HEK293 (cell line): ENCODE measurements at regions not wholly inside any gene's neighbourhood (a gene's known extent, or its start where the extent isn't known, plus 50 kb on each side); places are given as distances from the start of the nearest gene placed in this dataset.
A peak's percentile ranks its signal among the peaks of the same experiment; 100 is the strongest.

Experiments used
- CTCF ChIA-PET: fragments of 350-600 bp; formaldehyde crosslinking; extraction: SDS; loops from one replicate; lab custom pipeline; 2021; ENCODE audit warnings: antibody characterized with exemption; lab: Yijun Ruan, JAX
- POLR2A ChIA-PET: fragments of 300-600 bp; formaldehyde crosslinking; extraction: SDS; loops from one replicate; lab custom pipeline; 2020; ENCODE audit warnings: antibody characterized with exemption, inconsistent platforms; lab: Yijun Ruan, JAX
- H3K27ac ChIP-seq: fragments of 200-500 bp; sonication (Bioruptor generic); 2 replicates; pipeline ENCODE4 v1.5.1; 2014; ENCODE audit warnings: low read depth, low read length, control low read depth, inconsistent platforms; ENCODE audit errors: extremely low read depth
- H3K36me3 ChIP-seq, 2 experiments: fragments of 200-500 bp in 1 of 2; sonication (Bioruptor generic) in 1 of 2; 1 replicate in 1 of 2; 2 replicates in 1 of 2; pipeline ENCODE4 v1.5.1; 2014 to 2017; ENCODE audit warnings: inconsistent platforms in 2 of 2, low read length in 2 of 2; ENCODE audit not compliant: control insufficient read depth in 2 of 2, insufficient read depth in 1 of 2
- H3K4me1 ChIP-seq: fragments of 200-500 bp; sonication (Bioruptor generic); 2 replicates; pipeline ENCODE4 v1.5.1; 2014; ENCODE audit warnings: mild to moderate bottlenecking, low read length, inconsistent platforms; ENCODE audit not compliant: control insufficient read depth, insufficient read depth
- H3K4me3 ChIP-seq: 2 replicates; pipeline ENCODE4 v1.5.1; 2011; ENCODE audit warnings: low read depth, mild to moderate bottlenecking, control low read depth, low read length, moderate library complexity
- H3K9me3 ChIP-seq: fragments of 200-500 bp; sonication (Bioruptor generic); 2 replicates; pipeline ENCODE4 v1.5.1; 2014; ENCODE audit warnings: low read depth, low read length, inconsistent platforms; ENCODE audit not compliant: control insufficient read depth, insufficient read depth
- BCL11A ChIP-seq: fragments of 450-650 bp; formaldehyde crosslinking; IDR thresholded peaks from 2 replicates; pipeline ENCODE4 v1.5.1; 2016; ENCODE audit warnings: low read depth, missing biosample characterization, missing genetic modification characterization
- CTCF ChIP-seq: fragments of 450-650 bp; formaldehyde crosslinking; IDR thresholded peaks from 2 replicates; pipeline ENCODE4 v1.5.1; 2016; ENCODE audit warnings: missing biosample characterization, missing genetic modification characterization
- PATZ1 ChIP-seq: fragments of 450-650 bp; formaldehyde crosslinking; IDR thresholded peaks from 2 replicates; pipeline ENCODE4 v1.5.1; 2016; ENCODE audit warnings: missing biosample characterization, missing genetic modification characterization
- PBX3 ChIP-seq: sonication (generic); formaldehyde crosslinking; IDR thresholded peaks from 2 replicates; pipeline ENCODE4 v1.8.1; 2022; ENCODE audit warnings: mild to moderate bottlenecking, moderate library complexity, missing genetic modification reagents
- PRDM2 ChIP-seq: fragments of 450-650 bp; formaldehyde crosslinking; IDR thresholded peaks from 2 replicates; pipeline ENCODE4 v1.5.1; 2016; ENCODE audit warnings: missing biosample characterization, missing genetic modification characterization, borderline replicate concordance
- PRDM4 ChIP-seq: fragments of 450-650 bp; formaldehyde crosslinking; IDR thresholded peaks from 2 replicates; pipeline ENCODE4 v1.5.1; 2017; ENCODE audit warnings: missing biosample characterization, missing genetic modification characterization
- SP2 ChIP-seq: fragments of 450-650 bp; formaldehyde crosslinking; IDR thresholded peaks from 2 replicates; pipeline ENCODE4 v1.5.1; 2016; ENCODE audit warnings: missing biosample characterization, missing genetic modification characterization
- ZNF140 ChIP-seq: fragments of 450-650 bp; formaldehyde crosslinking; IDR thresholded peaks from 2 replicates; pipeline ENCODE4 v1.5.1; 2016; ENCODE audit warnings: missing biosample characterization, missing genetic modification characterization
- ZNF239 ChIP-seq: fragments of 450-650 bp; formaldehyde crosslinking; IDR thresholded peaks from 2 replicates; pipeline ENCODE4 v1.5.1; 2016; ENCODE audit warnings: missing biosample characterization, missing genetic modification characterization
- ZNF324 ChIP-seq: fragments of 450-650 bp; formaldehyde crosslinking; IDR thresholded peaks from 2 replicates; pipeline ENCODE4 v1.5.1; 2016; ENCODE audit warnings: missing biosample characterization, missing genetic modification characterization
- ZNF394 ChIP-seq: fragments of 450-650 bp; formaldehyde crosslinking; IDR thresholded peaks from 2 replicates; pipeline ENCODE4 v1.5.1; 2016; ENCODE audit warnings: missing biosample characterization, missing genetic modification characterization, mild to moderate bottlenecking, moderate library complexity, borderline replicate concordance
- ZNF549 ChIP-seq: fragments of 450-650 bp; IDR thresholded peaks from 2 replicates; pipeline ENCODE4 v1.5.1; 2018; ENCODE audit warnings: missing biosample characterization, missing genetic modification characterization, mild to moderate bottlenecking, inconsistent platforms, moderate library complexity
- ZNF629 ChIP-seq: fragments of 450-650 bp; formaldehyde crosslinking; IDR thresholded peaks from 2 replicates; pipeline ENCODE4 v1.5.1; 2017; ENCODE audit warnings: missing biosample characterization, missing genetic modification characterization
- ZSCAN30 ChIP-seq: fragments of 450-650 bp; IDR thresholded peaks from 2 replicates; pipeline ENCODE4 v1.5.1; 2018; ENCODE audit warnings: missing biosample characterization, mild to moderate bottlenecking, missing genetic modification characterization, moderate library complexity
- TF ChIP-seq, protein P1 (sequence below): fragments of 450-650 bp; formaldehyde crosslinking; IDR thresholded peaks from 2 replicates; pipeline ENCODE4 v1.5.1; 2016; ENCODE audit warnings: missing biosample characterization, missing genetic modification characterization, low read depth
- TF ChIP-seq, protein P2 (sequence below): fragments of 450-650 bp; formaldehyde crosslinking; IDR thresholded peaks from 2 replicates; pipeline ENCODE4 v1.5.1; 2016; ENCODE audit warnings: missing biosample characterization, missing genetic modification characterization

- peaks cover 12% of the 10 kb centered on the region for H3K4me1 ChIP-seq
- H3K4me3 ChIP-seq = no peak overlapping the region
- CTCF ChIA-PET = interaction anchor here (0.6 to 20.2 kb wide), 47 partner anchors 8 to 262 kb away, joined by 3 to 593 read pairs (median 6); no protein-coding TSS in a partner anchor
- POLR2A ChIA-PET = interaction anchor here (0.8 to 1.2 kb wide), 2 partner anchors 83 to 178 kb away, joined by 3 to 4 read pairs; no protein-coding TSS in a partner anchor
- H3K36me3 ChIP-seq = no peaks in the 10 kb centered on the region
- H3K27ac ChIP-seq = no peak overlapping the region
- no peaks in the 10 kb centered on the region for H3K9me3 ChIP-seq
- TF ChIP-seq ZNF394 = no peak
- TF ChIP-seq PBX3 (CRISPR knock-in tag) = no peak
- TF ChIP-seq CTCF (tag by site-specific recombination) = peak; percentile 83
- no peak for TF ChIP-seq PRDM2 (tag by site-specific recombination)
- TF ChIP-seq ZNF629 = peak; percentile 26; the same call in 1 of the 2 replicates
- no peak for TF ChIP-seq SP2 (tag by site-specific recombination)
- no peak for TF ChIP-seq ZNF140 (tag by site-specific recombination)
- peak; percentile 55; the same call in 1 of the 2 replicates for TF ChIP-seq PATZ1 (tag by site-specific recombination)
- no peak for TF ChIP-seq ZNF239
- no peak for TF ChIP-seq BCL11A
- TF ChIP-seq, protein P1, sequence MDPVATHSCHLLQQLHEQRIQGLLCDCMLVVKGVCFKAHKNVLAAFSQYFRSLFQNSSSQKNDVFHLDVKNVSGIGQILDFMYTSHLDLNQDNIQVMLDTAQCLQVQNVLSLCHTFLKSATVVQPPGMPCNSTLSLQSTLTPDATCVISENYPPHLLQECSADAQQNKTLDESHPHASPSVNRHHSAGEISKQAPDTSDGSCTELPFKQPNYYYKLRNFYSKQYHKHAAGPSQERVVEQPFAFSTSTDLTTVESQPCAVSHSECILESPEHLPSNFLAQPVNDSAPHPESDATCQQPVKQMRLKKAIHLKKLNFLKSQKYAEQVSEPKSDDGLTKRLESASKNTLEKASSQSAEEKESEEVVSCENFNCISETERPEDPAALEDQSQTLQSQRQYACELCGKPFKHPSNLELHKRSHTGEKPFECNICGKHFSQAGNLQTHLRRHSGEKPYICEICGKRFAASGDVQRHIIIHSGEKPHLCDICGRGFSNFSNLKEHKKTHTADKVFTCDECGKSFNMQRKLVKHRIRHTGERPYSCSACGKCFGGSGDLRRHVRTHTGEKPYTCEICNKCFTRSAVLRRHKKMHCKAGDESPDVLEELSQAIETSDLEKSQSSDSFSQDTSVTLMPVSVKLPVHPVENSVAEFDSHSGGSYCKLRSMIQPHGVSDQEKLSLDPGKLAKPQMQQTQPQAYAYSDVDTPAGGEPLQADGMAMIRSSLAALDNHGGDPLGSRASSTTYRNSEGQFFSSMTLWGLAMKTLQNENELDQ (tag by site-specific recombination) = no peak
- TF ChIP-seq ZSCAN30 (tag by site-specific recombination) = peak; percentile 48; the same call in 1 of the 2 replicates
- no peak for TF ChIP-seq PRDM4 (tag by site-specific recombination)
- TF ChIP-seq ZNF549 (tag by site-specific recombination) = no peak
- TF ChIP-seq, protein P2, sequence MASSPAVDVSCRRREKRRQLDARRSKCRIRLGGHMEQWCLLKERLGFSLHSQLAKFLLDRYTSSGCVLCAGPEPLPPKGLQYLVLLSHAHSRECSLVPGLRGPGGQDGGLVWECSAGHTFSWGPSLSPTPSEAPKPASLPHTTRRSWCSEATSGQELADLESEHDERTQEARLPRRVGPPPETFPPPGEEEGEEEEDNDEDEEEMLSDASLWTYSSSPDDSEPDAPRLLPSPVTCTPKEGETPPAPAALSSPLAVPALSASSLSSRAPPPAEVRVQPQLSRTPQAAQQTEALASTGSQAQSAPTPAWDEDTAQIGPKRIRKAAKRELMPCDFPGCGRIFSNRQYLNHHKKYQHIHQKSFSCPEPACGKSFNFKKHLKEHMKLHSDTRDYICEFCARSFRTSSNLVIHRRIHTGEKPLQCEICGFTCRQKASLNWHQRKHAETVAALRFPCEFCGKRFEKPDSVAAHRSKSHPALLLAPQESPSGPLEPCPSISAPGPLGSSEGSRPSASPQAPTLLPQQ (tag by site-specific recombination) = 0 out of 2 replicates have a peak, but pooled peaks have one; percentile 19
- no peak for TF ChIP-seq ZNF324 (tag by site-specific recombination)
Measured at GRCh38 chr1:201709564-201710295, 119.2 kb upstream of the IPO9 start.
